COLO829 (cell line): ENCODE measurements at regions not wholly inside any gene's neighbourhood (a gene's known extent, or its start where the extent isn't known, plus 50 kb on each side); places are given as distances from the start of the nearest gene placed in this dataset.
"Not testable (repeated sequence)": the region's sequence is repeated elsewhere in the genome, so short reads cannot be mapped to it uniquely, and the experiment has no call there.

Source experiments
- DNase-seq: peaks from one replicate; pipeline ENCODE4 v3.0.0; 2012; ENCODE audit warnings: low spot score

DNA sequence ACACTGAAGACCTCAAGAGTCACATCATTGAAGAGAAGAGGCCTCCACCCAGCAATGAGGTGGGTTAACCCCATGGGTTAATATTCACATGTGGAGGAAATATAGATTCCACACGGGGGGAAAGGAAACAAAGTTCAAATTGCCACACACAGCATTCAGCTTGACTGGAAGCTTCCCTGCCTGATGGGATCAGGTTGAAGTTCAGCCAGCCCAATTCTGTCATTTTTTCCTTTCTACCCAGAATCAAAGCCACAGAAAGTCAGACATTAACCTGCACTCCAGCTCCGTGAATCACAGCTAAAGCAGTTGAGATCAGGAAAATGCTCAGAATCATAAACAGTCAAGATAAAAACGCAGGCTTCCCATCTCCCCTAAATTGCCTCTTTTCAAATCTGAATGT is 208.7 kb upstream of the OBI1 start:
- no peak for DNase-seq

DNA sequence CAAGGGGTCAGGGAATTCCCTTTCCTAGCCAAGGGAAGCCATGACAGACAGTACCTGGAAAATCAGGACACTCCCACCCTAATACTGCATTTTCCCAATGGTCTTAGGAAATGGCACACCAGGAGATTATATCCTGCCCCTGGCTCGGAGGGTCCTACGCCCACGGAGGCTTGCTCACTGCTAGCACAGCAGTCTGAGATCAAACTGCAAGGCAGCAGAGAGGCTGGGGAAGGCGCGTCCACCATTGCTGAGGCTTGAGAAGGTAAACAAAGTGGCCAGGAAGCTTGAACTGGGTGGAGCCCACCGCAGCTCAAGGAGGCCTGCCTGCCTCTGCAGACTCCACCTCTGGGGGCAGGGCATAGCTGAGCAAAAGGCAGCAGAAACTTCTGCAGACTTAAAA is 207.1 kb upstream of the OBI1 start:
- DNase-seq = not testable (repeated sequence)

DNA sequence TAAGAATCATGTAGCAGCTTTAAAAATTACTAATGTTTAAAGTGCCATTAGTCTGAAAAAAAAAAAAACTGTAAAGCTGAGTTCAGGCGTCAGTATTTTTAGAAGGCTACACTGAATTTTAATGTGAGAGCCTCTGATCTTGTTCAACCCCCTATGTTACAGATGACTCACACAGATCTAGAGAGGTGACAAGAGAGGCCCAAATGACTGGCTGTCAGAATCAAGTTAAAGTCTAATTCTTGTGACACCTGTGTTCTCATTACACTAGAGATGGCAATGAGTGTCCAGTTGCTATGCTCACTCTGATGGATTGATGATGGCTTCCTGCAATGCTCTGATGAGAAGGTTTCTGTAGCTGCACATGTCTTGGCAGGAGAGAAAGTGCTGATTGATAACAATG is 203.5 kb upstream of the OBI1 start:
- no peak for DNase-seq

DNA sequence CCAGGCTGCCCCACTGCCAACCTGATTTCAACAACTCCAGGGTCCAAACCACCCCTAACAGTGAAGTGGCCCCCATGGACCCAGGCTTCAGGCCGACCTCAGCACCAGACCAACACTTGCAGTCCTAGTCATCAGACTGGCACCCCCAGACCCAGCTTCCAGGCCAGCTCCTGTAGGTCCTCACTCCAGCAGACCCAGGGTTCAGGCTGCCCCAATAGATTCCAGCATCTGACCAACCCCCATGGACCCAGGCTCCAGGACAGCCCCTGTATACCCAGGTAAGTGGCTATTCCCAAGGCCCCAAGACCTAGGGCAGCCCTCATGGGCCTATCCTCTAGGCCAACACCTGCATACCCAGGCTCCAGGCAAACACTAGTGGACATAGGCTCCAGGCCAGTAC is 193.8 kb upstream of the OBI1 start:
- no peak for DNase-seq

DNA sequence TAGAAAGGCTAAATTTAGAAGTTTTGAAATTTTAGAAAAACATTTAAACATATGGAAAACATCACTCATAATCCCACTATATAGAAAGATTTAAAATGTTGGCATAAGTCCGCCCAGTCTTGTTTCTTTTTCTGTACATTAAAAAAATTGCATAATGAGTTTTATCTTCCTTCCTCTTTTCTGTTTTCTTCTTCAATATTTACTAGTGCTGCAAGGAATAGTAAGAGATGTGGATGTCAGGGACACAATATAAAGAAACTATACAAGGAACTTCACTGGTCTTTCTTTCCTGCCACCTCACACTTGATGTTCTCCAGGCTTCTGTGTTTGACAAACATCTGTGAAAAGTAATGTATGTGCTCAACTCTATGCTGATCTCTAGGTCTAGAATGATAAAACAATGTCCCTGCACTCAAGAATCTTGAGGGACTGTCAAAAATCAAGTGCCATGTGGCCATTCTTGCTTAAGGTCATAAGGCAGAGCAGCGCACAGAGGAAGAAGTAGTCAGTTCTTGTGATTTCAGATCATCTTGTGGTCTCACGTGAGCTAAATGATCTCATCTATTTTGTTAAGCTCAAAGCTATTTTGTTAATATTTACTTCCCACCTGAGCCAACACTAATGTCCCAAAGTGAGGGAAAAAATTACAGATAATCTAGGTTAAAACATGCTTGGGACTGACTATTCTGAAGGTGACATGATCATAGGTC is 186.9 kb upstream of the OBI1 start:
- DNase-seq = no peak

DNA sequence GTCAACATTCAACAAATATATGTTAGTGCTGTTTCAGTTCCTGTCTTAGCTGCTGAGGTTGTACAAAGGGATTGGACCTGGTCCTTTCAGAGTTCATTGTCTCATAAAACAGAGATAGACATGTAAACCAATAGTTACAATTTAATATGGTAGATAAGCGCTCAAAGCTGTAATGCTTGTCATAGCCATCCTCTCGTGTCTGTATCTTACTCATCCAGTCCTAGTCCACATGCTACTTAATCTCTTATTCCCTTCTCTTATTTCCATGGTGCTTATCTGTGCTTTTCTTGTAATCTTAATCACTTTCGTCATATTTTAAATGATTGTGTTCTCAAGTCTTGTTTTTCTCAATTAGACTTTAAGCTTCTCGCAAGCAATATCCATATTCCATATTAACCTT is 185.2 kb upstream of the OBI1 start:
- no peak for DNase-seq

DNA sequence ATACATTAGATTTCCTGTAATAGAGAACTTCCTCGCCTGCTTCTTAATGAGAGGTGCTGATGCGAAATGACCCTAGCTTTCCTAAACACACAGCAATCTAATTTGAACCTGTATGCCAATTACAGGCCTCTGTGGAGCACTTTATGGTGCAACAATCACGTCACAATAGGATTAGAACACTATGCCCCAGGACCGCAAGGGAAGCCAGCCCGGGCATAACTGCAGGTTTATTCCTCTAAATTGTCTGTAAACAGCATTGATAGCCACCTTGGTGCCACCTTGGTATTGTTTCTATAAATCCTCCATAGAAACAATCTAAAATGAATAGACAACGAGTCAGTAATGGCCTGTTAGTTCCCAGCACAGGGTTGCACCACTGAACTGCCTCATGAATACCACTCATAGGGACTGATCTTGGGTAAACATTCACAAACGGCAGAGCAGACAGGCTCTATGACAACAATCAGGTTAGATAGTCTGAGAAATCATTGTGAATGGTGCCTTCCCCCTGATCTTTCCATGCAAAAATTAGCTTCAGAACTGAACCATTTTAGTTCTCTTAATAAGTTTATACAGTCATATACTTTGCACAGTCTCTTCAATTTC is 182.5 kb upstream of the OBI1 start:
- no peak for DNase-seq

DNA sequence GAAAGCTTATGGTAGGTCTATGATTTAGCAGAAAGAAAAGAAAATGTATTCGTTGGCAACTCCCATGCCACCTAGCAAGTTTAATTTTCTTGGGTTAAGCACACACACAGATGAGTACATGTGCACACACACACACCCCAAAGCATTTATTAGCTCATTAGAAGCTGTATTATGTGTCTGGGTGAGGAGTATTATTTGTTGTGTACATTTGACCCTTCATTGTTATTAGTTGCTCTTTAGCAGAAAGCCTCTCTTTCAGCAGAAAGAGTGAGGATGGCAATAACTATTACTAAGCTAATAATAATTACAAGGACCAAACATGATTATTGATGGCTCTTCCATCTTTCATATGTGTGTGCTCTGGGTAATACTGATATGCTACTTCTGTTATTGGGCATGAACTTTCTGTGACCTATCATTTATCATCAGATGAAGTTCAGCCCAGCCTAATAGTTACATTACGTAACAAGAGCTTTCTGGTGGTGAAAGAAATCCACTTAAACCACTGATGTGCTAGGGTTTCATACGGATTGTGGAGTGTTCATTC is 177.4 kb upstream of the OBI1 start:
- DNase-seq = no peak

DNA sequence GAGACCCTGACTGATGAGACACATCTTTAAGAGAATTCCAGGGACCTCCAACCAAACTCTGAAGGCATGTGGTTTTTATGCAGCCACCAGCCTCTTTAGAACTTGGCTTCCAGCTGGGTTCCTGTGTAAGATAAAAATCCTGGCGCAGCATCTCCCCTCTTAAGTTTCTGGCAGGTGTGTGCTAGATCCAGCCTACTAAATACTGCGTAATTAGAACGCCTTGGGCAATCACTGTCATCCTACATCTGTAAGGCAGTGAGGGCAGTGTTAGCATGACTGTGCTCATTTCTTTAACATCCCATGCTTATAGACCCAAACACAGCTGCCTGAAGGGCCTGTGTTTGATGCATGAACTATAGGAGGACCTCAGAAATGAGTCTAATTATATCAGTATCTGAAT is 173.5 kb upstream of the OBI1 start:
- no peak for DNase-seq

DNA sequence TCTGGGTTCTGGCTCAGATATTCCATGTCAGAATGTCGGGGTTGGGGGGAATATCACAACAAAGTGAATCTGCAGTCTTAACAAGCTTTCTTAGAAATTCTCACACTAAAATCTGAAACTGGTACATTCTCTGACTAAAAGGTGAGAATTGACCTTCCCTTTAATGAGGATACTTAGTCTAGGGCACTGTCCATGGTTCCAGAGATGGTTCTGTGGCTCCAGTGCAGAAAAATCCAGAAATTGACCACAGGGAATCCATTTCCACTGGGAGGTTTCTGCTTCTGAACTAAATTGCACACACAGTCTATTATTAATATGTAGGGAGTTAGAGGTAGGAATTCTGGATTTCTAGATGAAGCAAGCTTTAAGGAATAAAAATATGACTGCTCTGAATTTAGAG is 171.6 kb upstream of the OBI1 start:
- no peak for DNase-seq

DNA sequence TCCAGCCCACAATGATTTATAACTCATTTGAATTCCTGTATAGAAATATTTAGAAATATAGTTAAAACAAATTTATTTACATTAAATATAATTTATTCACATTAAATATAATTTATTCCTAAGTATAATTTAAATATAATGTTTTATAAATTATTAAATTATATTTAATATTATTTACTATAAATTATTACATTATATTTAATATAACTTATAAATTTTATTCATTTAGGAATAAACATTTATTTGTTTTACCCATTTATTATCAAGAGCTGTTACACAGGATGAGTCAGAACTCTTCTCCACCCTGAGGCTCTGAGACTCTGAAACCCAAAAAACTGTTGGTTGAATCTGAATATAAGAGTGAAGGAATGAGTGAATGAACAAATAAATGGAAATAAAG is 170.9 kb upstream of the OBI1 start:
- DNase-seq = no peak

DNA sequence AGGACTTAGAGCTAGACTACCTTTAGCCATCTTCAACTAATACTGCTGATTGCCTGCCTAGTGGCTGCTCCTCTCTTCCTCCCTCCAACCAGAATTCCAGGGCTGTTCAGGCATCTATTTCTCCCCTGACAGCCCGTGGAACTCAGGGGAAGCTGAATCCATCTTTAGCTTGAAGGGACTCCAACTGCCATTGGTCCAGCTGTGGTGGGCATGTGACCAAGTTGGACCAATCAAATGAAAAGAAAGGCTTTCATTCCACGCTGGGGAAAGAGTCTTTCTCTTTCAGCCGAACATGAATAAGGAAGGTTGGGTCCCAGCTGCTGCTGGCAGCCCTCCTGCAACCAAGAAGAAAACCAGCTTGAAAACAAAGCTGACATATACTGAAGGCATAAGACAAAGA is 168.5 kb upstream of the OBI1 start:
- DNase-seq = no peak

DNA sequence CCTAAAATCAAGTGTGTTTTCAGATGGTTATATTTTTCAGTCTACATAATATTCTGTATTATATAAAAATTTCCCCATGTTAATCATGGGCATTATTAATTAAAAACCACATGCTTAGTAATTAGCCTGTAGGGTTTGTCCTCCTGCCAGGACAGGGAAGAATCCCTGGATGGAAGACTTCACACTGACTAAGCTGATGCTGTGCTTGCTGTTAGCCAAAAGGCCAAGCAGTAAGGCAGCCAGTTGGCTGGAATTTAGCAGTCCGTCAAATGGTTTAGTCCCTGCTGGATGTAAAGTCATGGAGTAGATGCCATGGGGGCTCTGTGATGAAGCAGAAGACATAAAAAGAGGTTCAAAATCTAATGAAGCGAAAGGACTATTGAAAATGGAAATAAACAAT is 168.0 kb upstream of the OBI1 start:
- DNase-seq = no peak

DNA sequence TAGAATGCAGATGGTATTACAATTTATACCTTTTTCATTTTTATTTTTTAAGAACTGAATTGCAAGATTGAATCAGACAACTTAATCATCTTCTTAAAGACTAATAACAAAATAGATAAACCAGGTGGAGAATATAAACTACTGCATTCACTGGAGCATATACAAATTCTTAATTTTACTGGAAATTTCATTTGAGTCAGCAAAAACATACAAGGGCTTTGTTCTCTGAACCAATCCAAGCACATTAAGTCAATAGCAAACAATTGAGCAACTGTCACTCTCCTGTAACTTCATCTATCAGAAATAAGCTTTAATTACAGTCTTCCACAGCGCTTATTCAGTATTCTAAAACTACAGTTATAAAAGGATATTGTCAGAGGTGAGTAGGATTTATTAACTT is 167.4 kb upstream of the OBI1 start:
- DNase-seq = no peak

DNA sequence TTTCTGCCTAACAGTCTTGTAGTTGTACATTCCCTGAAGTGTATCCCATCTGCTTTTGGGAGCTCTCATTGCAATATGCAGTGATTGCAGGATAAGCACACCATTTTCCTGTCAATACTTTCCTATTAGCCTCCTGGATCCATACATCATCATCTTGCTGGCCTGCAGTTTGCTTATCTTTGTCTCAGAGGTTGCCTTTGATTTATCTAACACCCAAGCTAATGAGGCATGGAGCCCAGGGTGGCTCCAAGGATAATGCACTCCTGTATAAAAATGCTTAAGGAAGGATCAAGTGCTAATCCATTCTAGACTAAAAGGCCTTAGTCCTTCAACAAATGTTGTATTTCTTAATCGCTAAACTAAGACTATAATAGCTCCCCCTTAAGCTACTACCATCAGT is 161.6 kb upstream of the OBI1 start:
- no peak for DNase-seq

DNA sequence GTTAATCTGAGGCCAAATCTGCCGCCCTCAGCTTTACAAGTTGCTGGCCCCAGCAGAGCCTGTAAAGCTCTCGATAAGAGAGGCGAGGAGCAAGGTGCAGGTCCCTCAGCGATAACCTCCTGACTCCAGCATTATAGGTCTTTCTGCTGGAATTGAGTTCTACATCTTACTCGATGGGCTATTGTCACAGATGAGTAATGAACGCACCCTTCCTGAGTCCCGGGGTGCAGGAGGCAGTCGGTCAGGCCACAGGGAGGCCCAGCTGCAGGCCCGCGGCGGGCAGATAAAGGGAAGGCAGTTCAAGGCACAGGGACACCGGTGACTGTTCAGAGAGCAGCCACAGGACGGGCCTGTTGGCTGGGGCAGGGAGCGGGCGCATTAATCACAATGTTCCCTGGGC is 157.6 kb upstream of the OBI1 start:
- DNase-seq = no peak

DNA sequence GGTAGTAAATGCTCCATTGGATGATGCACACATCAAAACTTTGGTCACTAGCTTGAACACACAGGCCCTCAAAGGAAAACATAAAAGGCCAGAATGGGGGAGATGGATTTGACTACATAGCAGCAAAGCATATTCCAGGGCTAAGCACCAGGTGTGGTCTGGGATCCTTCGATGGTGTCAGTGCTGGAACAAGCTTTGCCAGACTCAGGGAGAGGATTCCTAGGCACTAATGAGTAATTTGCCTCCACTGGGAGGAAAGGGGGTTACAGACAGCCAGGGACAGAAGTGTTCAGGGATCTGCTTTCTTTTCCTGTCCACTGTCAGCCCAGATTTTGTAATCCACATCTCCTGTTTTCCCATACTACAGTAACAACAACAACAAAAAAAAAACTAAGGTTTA is 157.2 kb upstream of the OBI1 start:
- no peak for DNase-seq

DNA sequence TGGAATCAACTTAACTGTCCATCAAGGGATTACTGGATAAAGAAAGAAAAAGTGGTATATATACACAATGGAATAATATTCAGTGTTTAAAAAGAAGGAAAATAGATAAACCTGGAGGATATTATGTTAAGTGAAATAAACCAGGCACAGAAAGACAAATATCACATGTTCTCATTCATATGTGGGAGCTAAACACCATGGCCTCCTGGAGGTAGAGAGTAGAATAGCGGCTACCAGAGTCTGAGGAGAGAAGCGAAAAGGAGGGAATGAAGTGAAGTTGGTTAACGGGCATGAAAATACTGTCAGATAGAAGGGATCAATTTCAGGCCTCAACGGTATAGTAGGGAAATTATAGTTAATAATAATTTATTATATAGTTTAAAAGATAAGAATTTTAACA is 147.5 kb upstream of the OBI1 start:
- DNase-seq = no peak

DNA sequence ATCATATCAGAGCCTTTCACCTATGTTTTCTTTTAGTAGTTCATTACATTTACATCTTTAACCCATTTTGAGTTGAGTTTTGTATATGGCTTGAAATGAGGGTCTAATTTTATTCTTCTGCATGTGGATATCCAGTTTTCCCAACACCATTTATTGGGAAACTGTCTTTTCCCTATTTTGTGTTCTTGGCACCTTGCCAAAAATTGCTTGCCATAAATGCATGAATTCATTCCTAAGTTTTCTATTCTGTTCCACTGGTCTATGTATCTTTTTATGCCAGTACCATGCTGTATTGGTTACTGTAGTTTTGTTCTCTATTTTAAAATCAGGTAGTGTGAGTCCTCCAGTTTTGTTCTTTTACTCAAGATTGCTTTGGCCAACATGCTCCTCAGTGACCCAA is 144.0 kb upstream of the OBI1 start:
- DNase-seq = no peak

DNA sequence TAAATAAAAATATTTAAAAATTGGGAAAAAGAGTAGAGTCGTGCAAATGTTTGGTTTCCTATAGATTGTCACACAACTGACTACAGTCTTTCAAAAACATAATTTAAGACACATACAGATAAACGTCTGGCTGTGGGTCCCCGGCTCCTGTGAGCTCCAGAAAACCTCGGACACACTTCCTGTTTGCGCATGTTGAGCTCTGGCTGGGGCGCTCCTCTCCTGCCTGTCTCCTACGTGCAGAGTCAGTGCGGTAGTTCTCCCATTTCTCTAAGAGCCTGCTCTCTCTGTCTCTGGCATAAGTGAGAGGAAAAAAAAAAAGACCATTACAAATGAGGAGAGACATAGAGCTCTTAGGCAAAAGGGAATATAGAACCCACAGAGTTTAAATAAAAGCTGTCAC is 128.2 kb upstream of the OBI1 start:
- DNase-seq = no peak

DNA sequence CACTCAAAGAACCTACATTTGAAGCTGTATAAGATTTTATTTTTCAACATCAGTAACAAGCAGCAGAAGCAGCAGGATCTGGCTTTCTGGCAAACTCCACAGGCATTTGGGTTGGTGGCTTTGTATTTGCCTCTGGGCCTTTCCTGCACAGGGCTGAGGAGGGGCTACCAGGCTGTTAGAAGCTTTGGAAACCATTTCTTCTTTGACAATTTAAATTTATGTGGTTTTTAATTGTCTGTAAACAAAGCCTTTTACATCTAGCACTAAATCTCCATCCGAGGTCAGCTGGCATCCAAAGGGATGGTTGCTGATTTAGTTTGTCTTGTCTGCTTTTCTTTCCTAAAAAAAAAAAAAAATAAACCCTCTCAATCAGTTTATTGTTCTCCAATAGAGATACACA is 127.5 kb upstream of the OBI1 start:
- DNase-seq = no peak

DNA sequence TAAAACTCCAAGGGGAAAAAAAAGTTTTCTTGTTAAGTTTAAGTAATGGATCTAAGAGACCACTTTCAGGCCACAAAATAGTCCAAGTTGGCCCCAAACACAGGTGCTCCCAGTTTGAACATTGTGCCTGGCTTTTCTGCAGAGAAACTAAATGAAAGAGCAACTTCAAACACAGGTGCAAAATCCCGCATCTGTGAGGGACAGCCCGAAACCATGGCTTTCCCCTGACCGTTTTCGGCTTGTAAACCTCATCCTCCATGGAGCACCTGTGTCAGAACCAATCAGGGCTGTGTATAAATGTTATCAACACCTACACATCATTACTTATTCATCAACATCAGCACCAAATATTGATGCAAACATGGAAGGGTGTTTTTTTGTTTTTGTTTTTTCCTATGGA is 126.8 kb upstream of the OBI1 start:
- no peak for DNase-seq

DNA sequence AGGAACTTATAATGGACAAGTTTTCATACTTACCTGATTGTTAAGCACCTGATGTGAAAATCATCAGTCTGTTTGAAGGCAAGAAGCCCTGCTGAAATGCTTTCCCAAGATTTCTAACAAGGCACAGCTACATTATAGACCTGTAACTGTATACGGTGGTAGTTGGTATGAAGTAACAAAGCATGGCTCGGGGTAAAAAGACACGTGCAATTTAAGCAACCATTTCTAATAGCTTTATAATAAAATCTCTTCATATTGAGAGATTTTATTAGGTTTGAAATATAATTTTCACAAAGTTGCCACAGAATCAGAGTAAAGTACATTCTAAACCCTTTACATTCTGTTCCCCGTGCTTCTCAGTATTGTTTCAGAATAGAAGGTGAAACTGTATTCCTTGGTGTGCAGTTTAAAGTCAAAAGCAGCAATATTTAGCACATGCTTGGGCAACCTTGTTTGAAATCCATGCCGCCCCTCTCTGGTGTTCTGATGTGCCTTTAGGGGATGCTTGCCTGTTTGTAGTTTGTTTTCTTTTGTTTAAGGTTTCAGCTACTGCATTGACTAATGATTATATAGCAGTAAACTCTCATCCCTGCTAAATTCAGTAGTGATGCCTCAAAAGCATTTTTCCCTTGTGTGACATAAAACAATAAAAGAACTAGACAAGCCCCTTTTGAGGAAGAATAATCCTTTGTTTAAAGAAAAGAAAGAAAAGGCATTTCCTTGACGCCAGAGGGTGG is 125.2 kb upstream of the OBI1 start:
- DNase-seq = no peak
